ENCODE measurements at regions not wholly inside any gene's neighbourhood (a gene's known extent, or its start where the extent isn't known, plus 50 kb on each side); places are given as distances from the start of the nearest gene placed in this dataset.

- 60% methylated on average over 1 of the region's 7 CpGs; no CpG with 5 or more reads in 1 of the 2 experiments for WGBS, 2 experiments (ENCODE audit: extremely low coverage in 2 of 2, insufficient read length in 1 of 2)
- ATAC-seq (ENCODE audit: low read depth) (no peak), DNase-seq (no peak)
- no peak overlapping the region for H2BK120ac ChIP-seq (ENCODE audit: low read depth, low read length)
- H4K91ac ChIP-seq (ENCODE audit: insufficient read depth, low read depth, low read length), result no peak overlapping the region
- H2BK15ac ChIP-seq (ENCODE audit: low read depth, low read length), result no peak overlapping the region
- no peak overlapping the region for H3K27ac ChIP-seq (ENCODE audit: insufficient read depth, low read length)
- H3K18ac ChIP-seq (ENCODE audit: low read depth, low read length), result no peak overlapping the region
- no peaks in the 10 kb centered on the region for H3K9me1 ChIP-seq (ENCODE audit: insufficient read depth, low read length)
- H2AK9ac ChIP-seq (replicated peaks; ENCODE audit: low read depth, low read length, poor library complexity), result no peak overlapping the region
- no peak overlapping the region for H4K5ac ChIP-seq (ENCODE audit: low read depth, low read length)
- no peaks in the 10 kb centered on the region for H4K20me1 ChIP-seq (ENCODE audit: insufficient read depth, low read length)
- H3K4me3 ChIP-seq (ENCODE audit: insufficient read depth, low read depth, low read length), result no peak overlapping the region
- no peak overlapping the region for H3K4ac ChIP-seq (ENCODE audit: low read depth, low read length)
- intact Hi-C loops (cut with micrococcal nuclease) (no loop called here), dilution Hi-C loops (cut with HindIII; ENCODE audit: low sequenced_read_pairs, unreplicated experiment) (no loop called here), in situ Hi-C loops (cut with MboI; ENCODE audit: low sequenced_read_pairs) (no loop called here)
- H3K9ac ChIP-seq (ENCODE audit: low read depth, low read length), result no peak overlapping the region
- H3K36me3 ChIP-seq (ENCODE audit: control insufficient read depth, insufficient read depth, low read length), result no peaks in the 10 kb centered on the region
- no peak overlapping the region for H4K8ac ChIP-seq (ENCODE audit: low read depth in 2 of 2, low read length in 2 of 2)
- H3K4me2 ChIP-seq (ENCODE audit: low read depth, low read length), result no peak overlapping the region
- POLR2A ChIA-PET (ENCODE audit: unreplicated experiment), result no interaction called here
- no peak overlapping the region for H3K56ac ChIP-seq (ENCODE audit: extremely low read depth, insufficient read depth, low read length)
- no peak overlapping the region for H2AFZ ChIP-seq (replicated peaks; ENCODE audit: low read length, poor library complexity)
- H3K79me1 ChIP-seq (ENCODE audit: low read depth in 1 of 2, low read length in 2 of 2), result no peaks in the 10 kb centered on the region
- TF ChIP-seq MXI1 (IDR thresholded peaks at IDR 0.05; ENCODE audit: borderline replicate concordance, low read depth, low read length) (no peak), ELK1 (IDR thresholded peaks at IDR 0.05; ENCODE audit: borderline replicate concordance, low read depth, low read length) (no peak), MAZ (IDR thresholded peaks at IDR 0.05; ENCODE audit: borderline replicate concordance, low read depth, low read length) (no peak)
- H2BK5ac ChIP-seq (ENCODE audit: low read depth, low read length, poor library complexity, severe bottlenecking), result no peak overlapping the region
- H3K14ac ChIP-seq (replicated peaks; ENCODE audit: low read depth, low read length), result no peak overlapping the region
- CTCF ChIA-PET, result no interaction called here
- no peak overlapping the region for H3K23ac ChIP-seq (ENCODE audit: low read depth, low read length)
- BruUV-seq (replicated peaks), result no TSS peak
- H3K9me3 ChIP-seq (ENCODE audit: control insufficient read depth, insufficient read depth, low read length), result peaks cover 43% of the 10 kb centered on the region
- H3K27me3 ChIP-seq (ENCODE audit: control insufficient read depth, insufficient read depth, low read length), result no peaks in the 10 kb centered on the region
- H2AK5ac ChIP-seq (ENCODE audit: low read depth, low read length), result no peak overlapping the region
- H2BK20ac ChIP-seq (ENCODE audit: low read depth, low read length), result no peak overlapping the region
- H3K4me1 ChIP-seq (ENCODE audit: control insufficient read depth, insufficient read depth, low read length), result no peaks in the 10 kb centered on the region
Observed at GRCh38 chr9:135275163-135275562, 187.7 kb downstream of the OLFM1 start.

Measured in IMR-90 (cell line).